Activated CD8-positive, alpha-beta memory T cell treated with anti-CD3 and anti-CD28 coated beads for 48 hours (primary cell): ENCODE measurements at regions not wholly inside any gene's neighbourhood (a gene's known extent, or its start where the extent isn't known, plus 50 kb on each side); places are given as distances from the start of the nearest gene placed in this dataset.

Experiments
- DNase-seq, 3 experiments: peaks; one replicate each; pipeline ENCODE4 v3.0.0-alpha.2; 2020; ENCODE audit warnings: low read depth in 2 of 3, low spot score in 2 of 3

GRCh38 chr2:22786817-22787216, 598.2 kb upstream of the KLHL29 start:
- DNase-seq = no peak

GRCh38 chr2:22787745-22788144, 597.2 kb upstream of the KLHL29 start:
- DNase-seq = no peak

- DNase-seq = no peak
These were observed 596.1 kb upstream of the KLHL29 start for GRCh38 chr2:22788749-22789327.

DNA sequence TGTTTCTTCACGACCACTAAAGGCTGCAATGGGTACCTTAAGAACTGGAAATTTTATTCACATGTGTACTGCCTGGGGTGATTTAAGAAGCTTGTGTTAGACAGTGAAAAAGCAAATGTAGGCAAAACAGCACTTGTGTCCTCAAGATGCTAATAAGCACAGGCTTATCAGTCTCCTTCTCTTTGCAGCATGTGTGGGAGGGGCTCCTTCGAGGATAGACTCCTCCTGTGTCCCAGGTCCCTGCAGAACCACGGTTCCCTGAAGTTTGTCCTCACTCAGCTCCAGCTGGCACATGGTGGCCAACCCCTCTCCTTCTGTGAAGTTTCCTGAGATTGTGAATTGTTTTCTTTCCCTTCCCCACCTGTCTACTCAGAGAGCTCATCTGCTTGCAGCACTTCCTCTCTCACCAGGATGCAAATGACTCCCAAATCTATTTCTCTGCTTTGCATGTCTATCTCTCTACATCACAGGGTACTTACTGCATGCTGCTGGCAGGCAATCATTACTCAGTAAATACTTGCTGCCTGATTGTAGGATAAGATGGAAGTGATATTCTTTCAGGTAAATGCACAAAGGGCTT, 589.6 kb upstream of the KLHL29 start:
- no peak for DNase-seq

GRCh38 chr2:22798386-22798785, 586.6 kb upstream of the KLHL29 start:
- DNase-seq = no peak

GRCh38 chr2:22800412-22800811, 584.6 kb upstream of the KLHL29 start:
- no peak for DNase-seq

DNA sequence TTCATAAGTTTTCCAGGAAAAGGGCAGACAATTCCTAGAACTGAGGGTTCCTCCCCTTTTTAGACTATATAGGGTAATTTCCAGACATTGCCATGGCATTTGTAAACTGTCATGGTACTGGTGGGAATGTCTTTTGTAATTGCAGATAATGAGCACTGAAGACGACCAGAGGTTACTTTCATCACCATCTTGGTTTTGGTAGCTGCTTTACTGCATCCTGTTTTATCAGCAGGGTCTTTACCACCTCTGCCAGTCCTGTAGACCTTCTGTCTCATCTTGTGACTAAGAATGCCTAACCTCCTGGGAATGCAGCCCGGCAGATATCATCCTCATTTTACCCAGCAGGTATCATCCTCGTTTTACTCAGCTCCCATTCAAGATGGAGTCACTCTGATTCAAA, 583.9 kb upstream of the KLHL29 start:
- DNase-seq = no peak

GRCh38 chr2:22801970-22802369, 583.0 kb upstream of the KLHL29 start:
- DNase-seq = no peak

DNA sequence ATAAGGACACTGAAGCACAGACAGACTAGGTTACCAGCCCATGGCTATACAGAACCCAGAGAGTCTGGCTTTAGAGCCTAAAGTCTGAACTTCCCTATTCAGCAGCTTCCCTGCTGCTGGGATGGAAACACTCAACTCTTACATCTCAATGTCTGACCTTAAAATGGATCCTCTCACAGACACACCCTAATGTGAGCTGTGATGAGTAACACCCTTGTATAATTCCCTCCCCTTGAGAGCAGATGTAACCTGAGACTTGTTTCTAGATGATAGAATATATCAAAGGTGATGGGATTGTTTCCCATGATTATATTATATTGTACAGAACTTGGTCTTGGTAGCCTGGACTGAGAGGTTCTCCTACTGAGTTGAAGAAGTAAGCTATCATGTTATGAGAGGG, 577.1 kb upstream of the KLHL29 start:
- DNase-seq = no peak

GRCh38 chr2:22810602-22811001, 574.4 kb upstream of the KLHL29 start:
- DNase-seq = no peak

DNA sequence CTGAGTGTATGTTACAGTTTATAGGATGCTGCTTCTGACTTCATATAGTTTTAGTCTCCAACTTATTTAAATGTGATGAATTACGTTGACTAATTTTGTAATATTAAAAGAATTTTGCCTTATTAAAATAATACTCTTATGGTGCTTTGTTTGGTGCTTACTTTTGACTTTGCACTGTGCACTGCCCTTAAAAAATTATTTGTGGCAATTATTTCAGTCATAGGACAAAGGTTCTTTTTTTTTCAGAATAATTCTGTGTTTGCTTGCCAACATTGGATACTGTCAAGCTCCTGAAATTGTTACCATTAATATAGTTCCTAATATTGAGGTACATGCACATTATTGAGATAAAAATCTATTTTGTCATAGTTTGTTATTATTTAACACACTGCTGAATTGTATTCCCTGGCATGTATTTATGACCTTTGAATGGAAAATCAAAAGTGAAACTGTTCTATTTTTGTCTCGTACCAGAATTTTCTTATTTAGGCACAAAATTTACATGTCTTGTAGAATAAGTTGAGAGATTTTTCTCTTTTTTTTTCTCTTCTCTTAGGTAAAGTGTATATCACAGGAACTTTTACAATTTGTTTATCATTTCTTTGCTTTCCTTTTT, 572.8 kb upstream of the KLHL29 start:
- DNase-seq = no peak

DNA sequence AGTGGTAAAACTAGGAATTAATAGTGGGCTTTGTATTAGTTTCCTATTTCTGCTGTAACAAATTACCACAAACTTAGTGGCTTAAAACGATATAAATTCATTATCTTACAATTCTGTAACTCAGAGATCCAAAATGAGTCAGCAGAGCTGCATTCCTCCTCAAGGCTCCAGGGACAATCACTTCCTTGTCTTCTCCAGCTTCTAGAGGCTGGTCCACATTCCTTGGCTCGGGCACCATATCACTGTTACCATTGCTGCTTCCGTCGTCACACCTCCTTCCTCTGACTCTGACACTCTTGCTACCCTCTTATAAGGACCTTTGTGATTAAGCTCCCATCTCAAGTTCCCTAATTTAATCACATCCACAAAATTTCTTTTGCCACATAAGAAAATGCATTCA, 567.8 kb upstream of the KLHL29 start:
- no peak for DNase-seq

GRCh38 chr2:22821458-22821857, 563.5 kb upstream of the KLHL29 start:
- DNase-seq = no peak

DNA sequence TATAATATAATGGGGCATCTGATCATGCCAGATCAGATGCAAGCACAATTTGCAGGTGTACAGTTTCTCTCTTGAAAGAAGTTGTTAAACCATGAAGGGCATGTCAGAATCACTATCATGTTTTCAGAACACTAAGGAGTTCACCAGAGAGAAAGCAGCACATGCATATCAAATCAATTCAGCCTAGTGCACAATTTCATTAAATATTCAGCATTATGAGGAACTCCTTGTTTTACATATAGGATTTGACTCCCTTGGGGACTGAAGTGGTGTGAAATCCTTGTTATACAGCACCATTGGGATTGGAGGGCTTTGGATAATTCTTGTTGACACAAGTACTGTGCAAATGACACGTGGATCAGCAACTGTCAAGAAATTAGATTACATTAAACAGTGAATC, 562.1 kb upstream of the KLHL29 start:
- no peak for DNase-seq

- no peak for DNase-seq
These were observed 560.4 kb upstream of the KLHL29 start for GRCh38 chr2:22824618-22825017.

DNA sequence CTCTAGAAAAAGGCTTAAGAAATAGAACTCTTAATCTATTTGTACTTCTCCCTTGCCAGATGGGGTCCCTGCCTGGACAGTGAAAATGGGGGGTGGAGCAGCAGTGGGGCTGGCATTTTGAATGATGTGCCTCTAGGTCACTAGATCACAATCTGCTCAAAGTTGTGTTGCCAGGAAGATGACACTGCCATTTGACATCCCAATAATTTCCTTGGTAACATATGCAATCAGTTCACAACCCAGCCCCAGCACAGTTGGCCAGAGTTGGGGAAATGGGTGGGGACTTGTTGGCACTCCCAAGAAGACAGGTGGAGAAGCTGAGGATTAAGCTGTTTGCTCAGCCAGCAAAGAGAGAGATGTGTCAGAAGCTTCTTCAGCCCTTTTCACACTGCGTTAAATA, 558.3 kb upstream of the KLHL29 start:
- DNase-seq = no peak

GRCh38 chr2:22829791-22830190, 555.2 kb upstream of the KLHL29 start:
- DNase-seq = no peak

DNA sequence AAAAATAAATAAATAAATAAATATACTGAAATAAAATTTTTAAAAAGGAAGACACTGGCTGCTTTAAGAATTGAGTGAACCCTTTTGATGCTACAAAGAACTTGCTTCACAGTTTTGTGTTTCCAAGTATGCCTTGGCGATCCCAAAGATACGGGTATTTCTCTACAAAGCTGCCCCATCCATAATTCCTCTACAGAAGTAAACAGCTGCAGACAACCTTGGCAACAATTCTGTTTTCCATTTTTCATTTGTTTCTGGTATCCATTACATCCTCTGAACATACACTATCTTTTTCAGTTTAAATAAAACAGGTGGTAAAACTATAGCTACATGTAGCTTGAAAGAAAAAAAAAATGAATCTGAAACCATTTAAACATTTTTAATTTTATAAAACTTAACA, 552.8 kb upstream of the KLHL29 start:
- DNase-seq = no peak

GRCh38 chr2:22838461-22838860, 546.5 kb upstream of the KLHL29 start:
- DNase-seq = no peak

DNA sequence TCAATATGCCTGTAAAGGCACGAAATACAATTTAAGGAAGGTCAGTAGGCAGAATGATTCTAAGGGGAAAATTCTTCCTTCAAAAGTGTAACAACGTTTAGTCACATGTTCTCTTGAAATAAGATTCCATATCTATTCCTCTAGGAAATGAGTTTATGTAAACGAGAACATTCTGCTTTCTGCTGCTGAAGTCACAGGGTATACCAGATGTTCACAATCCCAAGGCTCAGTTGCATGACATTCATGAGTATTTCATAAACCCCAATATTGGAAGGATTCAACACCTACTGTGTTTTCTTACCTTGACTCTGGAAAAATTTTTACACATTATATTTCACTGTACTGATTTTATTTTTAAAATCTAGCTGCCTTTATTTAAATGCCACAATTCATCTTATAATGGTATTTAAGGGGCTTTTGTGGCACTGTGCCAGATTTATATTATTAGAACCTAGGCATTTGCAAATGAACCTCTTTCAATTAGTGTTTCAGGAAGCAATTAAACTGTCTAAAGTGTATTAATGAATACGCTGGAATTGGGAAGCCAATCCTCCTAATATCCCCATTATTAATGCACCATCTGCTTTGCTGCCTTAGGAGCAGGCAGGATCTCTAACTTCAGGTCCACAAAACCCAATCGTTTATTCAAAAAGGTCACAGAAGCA, 542.6 kb upstream of the KLHL29 start:
- no peak for DNase-seq

DNA sequence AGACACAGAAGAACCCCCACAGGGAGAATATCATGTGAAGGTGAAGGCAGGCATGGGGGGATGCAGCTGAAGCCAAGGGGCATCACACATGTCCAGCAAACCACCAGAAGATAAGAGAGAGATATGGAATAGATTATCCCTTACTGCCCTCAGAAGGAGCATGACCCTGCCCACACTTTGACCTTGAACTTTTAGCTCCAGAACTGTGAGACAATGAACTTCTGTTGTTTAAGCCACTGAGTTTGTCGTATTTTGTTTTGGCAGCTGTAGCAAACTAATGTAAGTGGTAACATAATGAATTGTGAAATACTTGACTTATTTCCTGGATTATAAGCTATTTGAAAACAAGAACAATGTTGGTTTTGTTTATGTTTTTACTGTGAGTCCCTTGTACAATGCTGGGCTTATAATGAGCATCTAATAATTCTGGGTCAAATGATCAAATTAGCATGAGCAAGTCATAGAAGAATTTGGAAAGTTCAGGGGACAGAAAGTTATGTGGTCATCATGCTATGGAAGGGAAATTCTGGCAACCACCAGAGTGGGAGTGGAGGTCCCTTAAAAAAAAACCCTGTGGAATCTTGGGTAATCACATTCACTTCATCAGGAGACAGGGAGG, 541.0 kb upstream of the KLHL29 start:
- DNase-seq = no peak

- DNase-seq = no peak
These were observed 534.7 kb upstream of the KLHL29 start for GRCh38 chr2:22850310-22850709.
